GM19023 (cell line): ENCODE measurements at regions not wholly inside any gene's neighbourhood (a gene's known extent, or its start where the extent isn't known, plus 50 kb on each side); places are given as distances from the start of the nearest gene placed in this dataset.

Source experiments
- ATAC-seq: cut with Tn5 transposase; IDR thresholded peaks from one replicate; pipeline ENCODE4 v1.9.1; 2021; ENCODE audit warnings: mild to moderate bottlenecking, moderate library complexity; ENCODE audit not compliant: unreplicated experiment

DNA sequence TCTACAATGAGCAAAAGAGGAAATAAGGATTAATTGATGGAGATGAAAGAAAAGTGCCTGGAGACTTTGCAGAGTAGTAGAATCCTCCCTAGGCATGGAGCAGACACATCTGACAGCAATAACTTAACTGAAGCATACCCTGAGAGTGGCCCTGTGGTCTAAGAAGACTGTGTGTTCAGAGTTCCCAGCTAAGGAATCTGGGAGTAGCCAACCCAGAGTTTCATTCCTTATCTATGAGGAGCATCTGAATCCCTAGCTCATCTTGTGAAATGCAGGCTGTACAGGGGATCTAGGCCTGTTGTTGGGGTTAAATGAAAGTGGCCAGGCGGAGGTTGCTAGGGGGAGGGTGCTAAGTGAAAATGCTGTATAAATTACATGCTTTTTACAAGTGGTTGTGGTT is 233.1 kb upstream of the FBXL7 start:
- no peak for ATAC-seq

DNA sequence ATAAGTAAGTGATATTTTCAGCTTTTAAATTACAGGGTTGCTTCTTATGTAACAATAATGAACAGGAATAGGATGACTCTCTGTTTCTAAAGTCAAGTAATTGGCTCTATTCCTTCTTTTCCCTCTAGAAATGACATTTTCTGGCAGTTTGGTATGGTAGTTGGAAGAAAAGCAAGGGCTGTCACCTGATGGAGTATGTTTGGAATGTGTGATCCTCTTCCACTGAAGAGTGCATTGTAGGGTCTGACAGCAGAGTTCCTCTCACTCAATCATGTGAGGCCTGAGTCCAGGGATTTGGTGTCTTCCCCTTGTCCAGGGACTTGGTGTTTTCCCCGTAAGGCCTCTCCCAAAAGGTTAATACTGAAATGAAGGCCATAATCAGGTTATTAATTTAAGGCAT is 233.8 kb upstream of the FBXL7 start:
- ATAC-seq, result no peak

DNA sequence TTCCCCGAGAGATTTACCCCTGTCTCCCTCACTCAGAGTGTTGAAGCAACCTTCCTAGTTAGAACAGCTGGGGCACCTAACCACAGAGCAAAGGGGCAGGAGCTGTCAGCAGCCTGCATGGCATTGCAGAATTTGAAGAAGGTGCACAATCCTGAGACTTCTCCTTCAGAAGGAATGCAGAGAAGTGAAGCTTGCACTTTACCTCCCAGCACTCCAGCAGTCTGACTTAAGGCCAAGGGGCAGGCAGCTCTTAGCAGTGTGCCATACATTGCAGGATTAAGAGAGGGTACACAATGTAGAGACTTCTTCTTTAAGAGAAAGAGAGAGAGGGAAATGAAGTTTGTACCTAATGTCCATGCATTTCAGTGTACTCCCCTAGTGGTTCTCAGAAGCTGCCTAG is 236.0 kb upstream of the FBXL7 start:
- no peak for ATAC-seq

DNA sequence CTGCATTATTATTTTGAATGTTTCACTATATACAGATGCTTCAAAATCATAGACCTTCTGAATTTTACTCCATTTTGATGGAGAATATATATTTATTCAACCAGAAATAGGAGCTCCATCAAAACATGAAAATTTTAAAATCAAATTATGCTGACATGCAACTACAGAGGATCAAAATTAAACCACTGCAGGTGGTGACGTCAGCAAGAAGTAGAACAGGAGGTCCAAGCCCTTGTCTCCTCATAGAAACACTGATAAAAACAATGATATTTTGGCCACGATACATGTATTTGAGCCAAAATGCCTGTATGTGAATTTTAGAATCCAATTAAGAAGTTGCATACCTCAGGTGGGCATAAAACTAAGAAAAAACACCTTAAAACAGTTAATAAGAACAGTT is 236.6 kb upstream of the FBXL7 start:
- ATAC-seq, result no peak

DNA sequence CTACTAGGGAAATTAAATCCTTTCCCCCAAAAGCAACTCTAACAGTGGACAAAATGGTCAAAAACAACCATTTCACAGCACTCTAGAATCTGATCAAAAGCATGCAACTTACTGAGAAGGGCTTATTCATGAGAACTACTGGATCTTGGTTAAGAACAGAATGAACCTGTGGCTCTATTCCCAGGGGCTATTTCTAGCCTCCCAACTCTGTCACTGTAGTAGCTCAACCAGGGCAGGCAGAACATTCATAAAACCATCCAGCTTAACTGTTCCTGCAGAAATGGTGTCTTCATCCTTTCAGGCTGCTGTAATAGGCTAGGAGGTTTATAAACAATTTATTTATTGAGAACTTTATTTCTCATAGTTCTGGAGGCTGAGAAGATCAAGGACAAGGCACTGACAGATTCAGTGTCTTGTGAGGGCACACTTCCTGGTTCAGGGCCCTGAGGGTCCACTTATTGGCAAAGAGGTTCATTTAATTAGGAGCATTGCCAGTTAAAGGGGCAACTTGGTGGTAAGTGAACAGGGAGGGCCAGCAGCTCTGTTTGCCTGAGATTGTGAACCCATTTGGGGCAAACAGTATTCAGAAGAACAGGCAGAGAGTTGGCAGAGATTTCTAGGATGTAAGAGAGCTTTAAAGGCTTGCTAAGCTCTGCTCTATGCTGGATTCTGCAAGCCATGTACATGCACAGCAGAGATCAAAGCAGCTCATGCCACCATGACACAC is 238.5 kb upstream of the FBXL7 start:
- no peak for ATAC-seq

DNA sequence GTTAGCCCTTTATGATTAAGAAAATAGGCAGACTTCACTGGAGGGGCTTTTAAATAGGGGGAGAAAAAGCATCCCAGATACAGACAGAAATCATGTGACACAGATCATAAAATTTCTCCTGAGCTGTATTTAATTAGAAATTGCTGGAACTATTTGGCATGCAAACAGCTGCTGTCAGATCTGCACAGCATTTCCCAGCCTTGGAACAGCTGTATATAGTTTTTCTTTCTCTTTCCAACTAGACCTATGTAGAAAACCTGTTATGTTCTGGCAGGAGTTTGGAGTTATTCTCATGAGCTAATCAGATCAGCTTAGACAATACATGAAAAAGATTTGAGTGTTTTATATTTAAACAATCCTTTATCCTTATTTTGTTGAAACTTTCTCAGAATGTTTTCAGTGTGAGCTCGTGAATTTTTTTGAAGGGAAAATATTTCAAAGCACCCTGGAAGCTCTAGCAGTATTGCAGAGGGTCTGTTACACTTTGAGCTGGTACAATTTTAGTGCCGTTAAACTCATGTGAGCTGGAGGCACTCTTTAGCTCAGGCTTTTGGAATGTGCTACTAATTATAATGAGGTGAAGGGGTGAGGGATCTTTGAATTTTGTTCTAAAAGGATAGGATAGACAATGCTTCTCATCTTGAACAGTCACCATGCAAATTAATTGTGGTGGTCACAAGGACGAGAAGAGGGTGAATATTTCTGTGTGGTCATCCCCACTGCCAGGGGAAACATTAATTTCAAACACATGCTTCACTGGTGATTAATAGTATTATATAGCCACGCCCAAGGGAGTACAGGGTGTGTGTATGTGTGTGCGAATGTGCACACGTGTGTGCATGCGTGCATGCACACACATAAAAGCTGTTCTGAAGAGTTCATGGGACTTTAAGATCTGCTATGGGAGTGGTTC is 239.4 kb upstream of the FBXL7 start:
- ATAC-seq, result no peak

DNA sequence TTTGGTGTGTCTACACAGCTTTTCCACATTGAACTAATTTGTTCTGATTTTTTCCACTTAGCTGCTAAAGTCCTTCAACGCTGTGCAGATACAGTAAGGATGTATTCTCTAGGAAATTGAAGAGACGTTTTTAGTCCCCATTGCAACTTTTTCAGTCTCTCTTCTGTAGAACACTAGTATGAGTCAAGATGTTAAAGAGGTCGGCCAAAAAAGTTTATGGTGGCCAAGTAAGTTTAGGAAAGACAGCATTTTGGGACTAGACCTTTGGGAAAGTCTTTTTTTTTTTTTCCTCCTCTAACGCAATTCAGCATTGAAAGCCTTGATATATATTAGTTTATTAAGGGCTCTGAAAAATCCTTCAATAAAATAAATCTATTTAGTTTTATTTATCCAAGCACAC is 243.5 kb upstream of the FBXL7 start:
- no peak for ATAC-seq

DNA sequence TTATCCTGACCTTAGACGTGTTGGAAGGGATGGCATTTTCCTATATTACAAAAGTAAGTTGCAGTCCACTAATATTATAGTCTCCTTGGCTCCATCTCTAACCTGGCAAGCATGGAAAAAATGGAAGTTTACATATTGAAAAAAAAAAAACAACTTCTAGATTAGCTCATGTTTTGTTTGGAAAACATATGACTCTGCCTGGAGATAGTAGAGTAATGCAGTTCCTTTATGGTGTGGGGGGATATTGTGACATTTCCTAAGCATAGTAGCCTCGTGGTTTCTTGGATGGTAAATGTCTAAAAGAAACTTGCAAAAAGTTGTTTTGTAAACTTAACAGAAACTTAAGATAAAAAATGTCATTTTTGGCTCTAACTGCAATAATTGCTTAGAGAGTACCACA is 244.4 kb upstream of the FBXL7 start:
- ATAC-seq, result no peak

DNA sequence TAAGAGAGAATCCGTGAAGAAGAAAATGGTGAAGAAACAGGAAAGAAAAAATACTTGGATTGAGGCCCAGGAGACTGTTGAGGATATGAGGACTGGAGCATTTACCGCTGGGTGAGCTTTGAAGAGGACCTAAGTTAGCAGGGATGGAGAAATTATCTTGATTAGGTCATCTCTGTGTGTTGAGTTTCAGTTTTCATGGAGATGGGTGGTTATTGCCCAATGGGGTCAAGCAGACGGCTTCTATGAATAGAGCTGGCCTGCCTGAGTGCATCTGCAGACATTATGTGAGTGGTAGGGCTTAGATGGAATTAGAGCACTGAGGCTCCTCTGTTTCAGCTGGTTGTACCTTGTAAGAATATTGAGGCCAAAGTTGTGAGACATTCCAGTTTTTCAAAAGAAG is 245.4 kb upstream of the FBXL7 start:
- ATAC-seq, result no peak

DNA sequence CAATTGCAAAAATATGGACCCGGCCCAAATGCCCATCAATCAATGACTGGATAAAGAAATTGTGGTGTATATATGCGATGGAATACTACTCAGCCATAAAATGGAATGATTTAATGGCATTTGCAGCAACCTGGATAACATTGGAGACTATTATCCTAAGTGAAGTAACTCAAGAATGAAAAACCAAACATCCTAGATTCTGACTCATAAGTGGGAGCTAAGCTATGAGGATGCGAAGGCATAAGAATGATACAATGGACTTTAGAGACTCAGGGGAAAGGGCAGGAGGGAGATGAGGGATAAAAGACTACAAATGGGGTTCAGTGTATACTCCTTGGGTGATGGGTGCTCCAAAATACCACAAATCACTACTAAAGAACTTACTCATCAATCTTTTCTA is 247.6 kb upstream of the FBXL7 start:
- ATAC-seq, result no peak

DNA sequence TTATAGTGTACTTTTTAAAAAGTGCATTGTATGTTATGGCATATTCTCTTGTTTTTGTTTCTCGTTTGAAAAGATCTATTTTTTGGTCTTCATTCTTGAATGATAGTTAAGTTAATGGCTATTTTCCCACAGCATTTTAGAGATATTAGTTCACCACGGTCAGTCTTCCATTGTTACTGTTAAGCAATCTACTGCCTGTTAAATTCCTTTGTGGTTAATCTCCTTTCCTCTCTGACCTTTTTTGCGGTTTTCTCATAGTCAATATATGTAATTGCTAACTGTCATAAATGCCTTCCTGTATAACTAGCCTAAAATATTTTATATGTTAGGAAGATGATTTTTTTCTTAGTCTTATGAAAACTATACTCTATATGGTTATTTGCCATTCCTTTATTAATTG is 250.8 kb upstream of the FBXL7 start:
- ATAC-seq, result no peak

DNA sequence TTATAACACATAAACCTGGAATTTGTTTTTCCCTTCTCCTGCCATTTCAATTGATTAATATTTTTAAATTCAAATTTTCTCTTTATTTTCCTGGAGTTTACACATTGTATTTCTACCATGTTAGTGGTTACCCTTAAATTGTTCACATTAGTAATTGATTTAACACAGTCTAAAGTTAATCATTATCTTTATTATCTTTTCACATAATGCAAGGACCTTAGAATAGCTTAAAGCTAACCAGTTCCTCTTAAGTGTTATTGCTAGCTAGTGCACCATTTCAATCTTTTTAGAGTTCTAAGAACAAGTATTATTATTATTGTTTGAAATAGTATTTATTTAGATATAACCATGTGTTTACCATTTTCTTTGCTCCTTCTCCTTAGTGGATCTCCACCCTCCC is 251.2 kb upstream of the FBXL7 start:
- ATAC-seq, result no peak

DNA sequence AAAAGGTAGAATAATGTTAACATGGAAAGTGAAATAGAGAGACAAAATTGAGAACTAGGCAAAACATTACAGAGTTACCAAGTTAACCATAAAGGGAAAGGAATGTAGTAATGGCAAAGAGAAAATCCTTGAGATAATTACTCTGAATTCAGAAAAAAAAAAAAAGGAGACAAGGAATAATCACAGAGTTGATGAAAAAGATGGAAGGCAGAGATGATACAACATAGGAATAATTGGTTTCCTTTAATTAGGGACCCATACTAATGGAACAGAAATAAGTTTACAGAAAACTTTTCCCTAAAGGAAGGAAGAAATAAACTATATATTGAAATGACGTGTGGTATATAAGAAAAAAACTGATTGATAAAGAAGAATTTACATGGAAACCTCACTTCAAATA is 254.1 kb upstream of the FBXL7 start:
- ATAC-seq, result no peak

DNA sequence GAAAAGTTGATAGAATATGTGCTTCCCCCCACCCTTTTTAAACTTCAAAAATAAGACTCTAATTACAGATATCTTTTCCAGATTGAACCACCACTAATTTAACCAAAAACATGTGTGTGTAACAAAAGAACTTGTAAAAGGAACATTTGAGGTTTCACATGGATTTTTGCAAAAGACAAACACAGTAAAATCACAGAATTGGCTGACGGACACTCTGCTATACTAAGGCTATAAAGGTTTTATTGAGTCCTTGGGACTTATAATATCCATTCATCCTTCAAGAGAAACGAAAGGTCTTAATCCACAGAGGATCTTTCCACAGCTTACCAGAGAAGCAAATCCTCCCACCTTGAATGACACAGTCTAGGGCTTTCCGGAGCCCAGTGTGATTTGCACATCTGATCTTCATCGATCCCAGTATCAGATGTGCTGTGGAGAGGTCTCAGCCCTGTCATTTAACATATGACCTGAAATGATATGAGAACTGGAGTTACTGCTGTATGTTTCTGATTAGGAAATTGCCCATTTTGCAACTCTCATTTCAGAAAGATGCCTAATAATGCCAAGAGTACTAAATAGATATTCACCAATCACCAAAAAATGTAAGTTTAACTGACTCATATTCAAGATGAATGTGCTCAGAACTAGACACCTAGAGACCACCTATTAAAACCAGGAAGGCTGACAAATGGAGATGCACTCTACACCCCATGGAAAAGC is 256.5 kb upstream of the FBXL7 start:
- ATAC-seq, result no peak

DNA sequence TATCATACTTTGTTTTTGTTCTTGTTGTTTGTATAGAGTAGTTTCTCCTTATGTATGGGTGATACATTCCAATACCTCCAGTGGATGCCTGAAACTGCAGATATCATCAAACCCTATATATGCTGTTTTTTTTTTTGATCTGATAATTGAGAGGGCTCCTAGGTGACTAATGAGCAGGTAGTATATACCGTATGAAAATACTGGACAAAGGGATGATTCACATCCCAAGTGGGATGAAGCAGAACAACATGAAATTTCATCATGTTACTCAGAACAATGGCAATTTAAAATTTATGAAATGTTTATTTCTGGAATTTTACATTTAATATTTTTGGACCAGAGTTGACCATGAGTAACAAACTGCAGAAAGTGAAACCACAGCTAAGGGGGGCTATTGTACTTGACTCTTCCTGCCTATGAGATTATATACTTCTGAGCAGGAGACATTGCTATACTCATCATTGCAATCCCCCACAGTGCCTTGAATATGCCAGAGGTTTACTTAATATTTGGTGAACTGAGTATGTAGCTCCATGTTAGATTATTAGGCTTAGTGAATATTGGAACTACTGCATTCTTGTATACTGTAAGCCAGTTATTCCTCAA is 258.7 kb upstream of the FBXL7 start:
- no peak for ATAC-seq

DNA sequence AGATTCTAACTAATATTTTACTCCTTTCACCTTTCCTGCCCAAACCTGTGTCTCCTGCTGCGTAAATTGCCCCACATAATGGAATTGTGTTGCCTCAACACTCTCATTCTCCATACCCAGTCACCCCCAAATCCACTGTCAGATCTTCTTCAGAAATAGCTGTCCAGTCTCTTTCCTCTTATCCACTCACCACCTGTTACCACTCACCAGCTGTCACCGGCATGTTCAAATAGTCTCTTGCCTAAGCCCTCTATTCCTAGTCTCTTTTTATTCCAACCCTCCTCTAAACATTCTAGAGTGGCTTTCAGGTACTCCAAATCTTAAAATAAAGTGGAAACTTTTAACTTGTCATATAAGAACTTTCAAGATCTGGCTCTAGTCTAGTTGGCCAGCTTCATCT is 262.0 kb upstream of the FBXL7 start:
- no peak for ATAC-seq

DNA sequence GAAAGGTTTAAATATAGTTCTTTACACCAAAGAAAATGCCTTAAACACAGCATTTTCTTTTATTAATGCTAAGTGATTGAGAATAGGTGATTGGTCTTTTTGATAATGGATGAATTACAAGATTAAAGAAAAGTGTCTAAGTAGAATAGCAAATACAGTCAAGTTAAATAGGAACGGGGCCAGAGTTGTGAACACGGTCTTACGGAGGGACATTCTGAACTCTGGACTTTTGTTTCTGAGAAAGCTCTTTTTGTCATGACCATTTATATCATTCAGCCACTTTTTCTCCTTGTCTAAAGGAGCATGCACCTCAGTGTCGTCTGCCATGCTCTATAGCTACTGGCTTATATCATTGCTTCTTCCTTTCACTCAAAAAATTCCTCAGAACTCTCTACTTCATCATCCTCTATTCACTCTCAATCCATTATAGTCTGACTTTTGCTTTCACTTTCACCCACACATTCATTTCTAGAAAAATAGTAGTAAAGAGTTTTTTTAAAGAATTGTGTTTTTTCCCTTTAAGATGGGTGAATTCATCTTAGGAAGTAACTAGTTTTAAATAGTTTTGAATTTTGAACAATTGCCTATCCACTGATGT is 263.0 kb upstream of the FBXL7 start:
- no peak for ATAC-seq

DNA sequence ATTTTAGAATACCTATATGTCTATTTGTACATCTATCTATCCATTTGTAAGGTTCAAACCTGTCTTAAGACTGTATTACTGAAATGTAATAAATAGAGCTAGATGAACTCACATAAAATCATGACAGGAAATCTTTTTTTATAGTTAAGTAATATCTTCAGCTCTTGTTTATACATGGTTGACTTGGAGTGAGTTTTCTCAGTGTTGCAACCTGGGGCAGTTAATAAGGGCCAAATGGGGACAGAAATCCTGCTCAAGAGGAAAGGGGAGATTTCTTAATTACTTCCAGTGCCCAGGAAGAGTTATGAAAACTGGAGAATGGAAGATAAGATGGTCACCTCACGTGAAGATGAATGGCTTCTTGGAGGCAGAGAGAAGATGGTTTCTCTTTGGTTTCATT is 265.1 kb upstream of the FBXL7 start:
- no peak for ATAC-seq

DNA sequence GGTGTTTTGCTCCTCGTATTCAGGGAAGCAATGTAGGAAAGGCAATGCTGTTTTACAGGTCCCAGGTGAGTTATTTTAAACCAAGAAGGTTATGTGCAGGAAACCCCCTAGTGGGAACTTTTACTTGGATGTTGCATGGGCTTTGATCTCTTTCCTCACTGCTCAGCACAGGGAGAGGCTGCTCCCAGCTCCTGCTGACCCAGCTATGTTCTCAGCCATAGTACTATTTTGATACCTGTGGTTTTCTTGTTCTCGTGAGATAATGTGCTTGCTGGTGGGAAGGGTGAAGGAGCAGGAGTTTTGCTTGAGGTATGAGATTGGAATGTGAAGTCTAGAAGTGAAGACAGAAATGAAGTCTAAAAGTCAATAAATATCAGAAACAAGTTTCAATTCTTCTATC is 265.6 kb upstream of the FBXL7 start:
- ATAC-seq, result no peak

DNA sequence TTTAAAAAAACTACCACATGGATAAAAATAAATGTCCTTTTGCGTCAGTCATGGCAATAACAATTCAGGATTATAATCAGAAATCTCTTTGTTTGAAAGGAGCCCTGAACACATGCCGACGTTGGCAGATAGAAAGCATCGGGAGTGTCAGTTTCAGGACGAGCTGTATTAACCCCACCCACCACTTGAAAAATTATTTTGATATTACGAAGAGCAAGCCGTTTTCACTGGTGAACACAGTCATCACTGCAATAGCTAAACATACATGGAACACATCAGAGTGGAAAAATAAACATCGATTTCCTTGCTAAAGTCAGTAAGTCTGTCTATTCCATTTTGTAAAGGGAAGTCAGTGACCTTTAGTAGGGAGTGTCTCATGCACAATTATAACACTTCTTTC is 266.4 kb upstream of the FBXL7 start:
- no peak for ATAC-seq

DNA sequence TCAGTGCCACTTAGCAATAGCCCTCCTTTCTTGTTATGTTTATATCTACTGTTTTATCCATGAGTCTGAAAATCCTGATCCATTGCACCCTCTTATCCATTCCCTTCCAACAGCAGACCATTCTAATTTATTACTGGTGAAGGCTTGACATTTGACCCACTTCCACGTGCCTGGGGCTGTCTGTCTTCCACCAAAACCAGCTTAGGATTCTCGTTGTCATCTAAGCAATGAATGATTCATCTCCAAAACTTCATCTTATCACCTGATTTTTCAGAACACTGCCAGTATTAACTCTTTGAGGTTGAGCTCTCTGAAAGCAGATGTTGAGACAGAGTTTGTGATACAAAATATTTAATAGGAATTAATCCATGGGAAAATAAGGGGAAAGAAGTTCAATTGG is 277.8 kb upstream of the FBXL7 start:
- no peak for ATAC-seq
